ENCODE measurements at regions not wholly inside any gene's neighbourhood (a gene's known extent, or its start where the extent isn't known, plus 50 kb on each side); places are given as distances from the start of the nearest gene placed in this dataset.

- TF ChIP-seq EZH2phosphoT487 (IDR thresholded peaks at IDR 0.05; ENCODE audit: insufficient read depth, low read depth) (no peak), EZH2 (IDR thresholded peaks at IDR 0.05; ENCODE audit: insufficient read depth, poor library complexity, severe bottlenecking) (no peak)
Measured at GRCh38 chr6:134413241-134413643, 95.3 kb upstream of the SGK1 start.
